ENCODE measurements at regions not wholly inside any gene's neighbourhood (a gene's known extent, or its start where the extent isn't known, plus 50 kb on each side); places are given as distances from the start of the nearest gene placed in this dataset.

- no peak for TF ChIP-seq CTCF (IDR thresholded peaks at IDR 0.05; ENCODE audit: low read length)
- TF ChIP-seq EZH2phosphoT487 (IDR thresholded peaks at IDR 0.05; ENCODE audit: low read length), result no peak
These were observed 67.7 kb upstream of the PTPN1 start for GRCh38 chr20:50442512-50442911.
